Midbrain (tissue), 1 donor: ENCODE measurements at regions not wholly inside any gene's neighbourhood (a gene's known extent, or its start where the extent isn't known, plus 50 kb on each side); places are given as distances from the start of the nearest gene placed in this dataset.
A peak's percentile ranks its signal among the peaks of the same experiment; 100 is the strongest.

ENCODE experiments used
- DNase-seq: peaks from one replicate; lab custom pipeline; 2025; lab: John Stamatoyannopoulos, UW

GRCh38 chrX:39893417-39894338, 204.1 kb downstream of the BCOR start:
- no peak for DNase-seq

DNA sequence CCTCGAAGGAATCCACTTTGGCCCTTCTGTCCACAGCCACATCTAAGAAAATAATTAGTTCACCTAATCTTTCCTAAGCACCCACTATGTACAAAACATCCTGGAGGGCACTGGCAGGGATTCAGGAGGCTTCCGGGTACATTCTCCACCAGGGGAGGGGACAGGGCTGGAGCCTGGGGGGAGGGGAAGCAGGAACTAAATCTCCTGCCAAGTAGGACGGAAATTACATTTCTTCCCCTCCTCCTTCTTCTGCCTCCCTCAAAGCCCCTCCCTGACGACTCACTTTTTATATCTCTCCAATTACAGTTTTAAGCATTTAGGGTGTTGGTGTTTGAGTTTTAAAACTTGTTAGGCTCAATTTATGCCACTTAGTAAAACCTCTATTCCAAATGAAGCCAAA, 203.1 kb downstream of the BCOR start:
- no peak for DNase-seq

DNA sequence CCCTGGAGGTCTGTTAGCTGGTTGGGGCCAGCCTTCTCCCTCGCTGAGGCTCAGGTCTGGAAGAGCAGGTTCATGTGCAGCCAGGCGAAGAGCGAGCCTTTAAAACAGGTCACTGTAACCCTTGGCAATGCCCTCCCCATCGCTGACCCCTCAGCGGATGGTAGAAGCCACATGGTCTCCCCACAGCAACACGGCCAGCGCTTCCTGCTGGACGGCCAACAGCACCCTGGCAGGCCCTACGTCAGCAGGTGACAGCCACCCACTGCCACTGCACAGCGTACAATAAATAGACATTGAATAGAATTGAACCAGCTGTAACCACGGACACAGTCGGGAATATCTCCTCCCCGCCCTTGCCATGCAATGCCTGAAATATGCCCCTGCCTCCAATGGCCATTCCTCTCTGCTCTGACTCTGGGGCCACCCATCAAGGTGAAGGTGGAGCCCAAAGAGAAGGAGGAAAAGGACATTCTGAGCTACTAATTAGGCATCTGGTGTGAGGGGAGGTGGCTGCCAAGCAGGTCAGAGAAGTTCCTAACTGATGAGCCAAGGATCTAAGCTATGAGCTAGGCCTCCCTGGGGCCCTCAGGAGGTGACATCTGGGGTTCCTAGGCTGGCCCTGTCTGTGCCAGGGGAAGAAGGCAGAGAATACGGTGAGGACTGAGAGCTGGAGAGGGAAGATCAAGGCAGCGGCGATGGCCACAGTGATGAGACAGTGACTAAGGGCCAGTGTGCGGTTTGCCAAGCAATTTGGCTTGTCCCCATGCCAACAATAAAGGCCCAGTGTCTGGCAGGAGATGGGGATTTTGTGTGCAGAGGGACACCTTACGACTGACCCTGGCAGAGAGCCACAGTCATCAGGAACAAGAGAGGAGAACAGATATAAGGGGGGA, 202.3 kb downstream of the BCOR start:
- DNase-seq, result no peak

- no peak for DNase-seq
Measured at GRCh38 chrX:39896951-39897740, 200.6 kb downstream of the BCOR start.

- DNase-seq, result no peak
Measured at GRCh38 chrX:39897741-39898097, 200.0 kb downstream of the BCOR start.

DNA sequence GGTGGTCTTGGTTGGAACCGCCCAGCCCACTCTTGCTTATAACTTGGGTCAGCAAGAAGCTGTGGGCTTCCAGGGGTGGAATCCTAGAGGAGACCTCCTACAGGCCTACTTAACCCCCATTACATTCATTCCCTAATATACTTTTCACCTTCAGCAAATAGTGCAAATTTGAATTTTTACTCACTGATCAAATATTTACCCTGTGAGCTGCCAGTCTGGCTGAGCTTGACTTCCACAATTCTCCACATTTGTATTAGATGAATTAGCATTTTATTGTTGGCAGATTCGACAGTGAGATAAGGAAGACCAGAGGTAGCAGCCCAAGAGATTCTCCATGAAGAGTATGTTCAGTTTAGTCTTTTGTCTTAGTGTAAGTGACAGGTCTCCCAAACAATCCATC, 199.6 kb downstream of the BCOR start:
- DNase-seq, result no peak

- no peak for DNase-seq
Measured at GRCh38 chrX:39899059-39899458, 198.7 kb downstream of the BCOR start.

DNA sequence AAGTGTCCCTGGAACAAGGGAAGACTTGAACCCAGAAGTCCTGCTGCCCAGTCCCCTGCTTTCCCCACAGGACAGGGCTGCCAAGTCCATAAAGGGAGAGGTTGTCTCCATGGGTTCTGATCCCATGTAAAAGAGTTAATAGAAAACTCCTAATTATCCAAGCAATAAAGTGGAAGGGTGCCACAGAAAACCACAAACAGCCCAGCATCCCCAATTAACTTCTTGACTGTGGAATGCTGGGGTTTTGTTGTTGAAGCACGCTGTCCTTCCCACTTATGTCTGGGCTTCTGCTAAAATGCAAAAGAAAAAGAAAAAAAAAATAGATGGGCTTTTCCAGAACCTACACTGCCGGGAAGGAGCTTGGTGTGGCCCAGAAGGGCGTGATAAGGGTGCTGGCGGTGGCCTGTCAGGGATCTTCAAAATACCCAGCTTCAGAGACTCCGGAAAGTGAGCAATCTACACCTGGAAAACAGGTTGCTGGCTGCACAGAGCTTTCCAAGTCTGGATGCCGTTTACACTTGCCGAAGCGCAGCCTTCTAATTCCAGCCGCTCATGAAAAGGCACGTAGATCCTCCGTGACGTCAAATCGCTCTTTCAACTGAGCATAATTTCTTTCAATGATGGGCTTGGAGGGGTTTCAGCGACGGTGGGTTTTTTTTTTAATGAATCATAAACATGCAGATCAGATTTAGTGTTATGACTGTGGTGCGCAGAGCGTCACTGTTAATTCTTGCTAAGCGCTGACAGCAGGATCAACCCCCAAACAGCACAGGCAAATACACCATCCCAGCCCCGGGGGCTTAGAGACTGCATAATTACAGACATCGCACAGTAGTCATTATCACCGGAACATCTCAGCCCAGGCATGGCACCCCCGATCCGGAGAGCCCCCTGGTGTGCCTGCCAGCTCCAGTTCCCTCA, 197.6 kb downstream of the BCOR start:
- DNase-seq, result no peak

DNA sequence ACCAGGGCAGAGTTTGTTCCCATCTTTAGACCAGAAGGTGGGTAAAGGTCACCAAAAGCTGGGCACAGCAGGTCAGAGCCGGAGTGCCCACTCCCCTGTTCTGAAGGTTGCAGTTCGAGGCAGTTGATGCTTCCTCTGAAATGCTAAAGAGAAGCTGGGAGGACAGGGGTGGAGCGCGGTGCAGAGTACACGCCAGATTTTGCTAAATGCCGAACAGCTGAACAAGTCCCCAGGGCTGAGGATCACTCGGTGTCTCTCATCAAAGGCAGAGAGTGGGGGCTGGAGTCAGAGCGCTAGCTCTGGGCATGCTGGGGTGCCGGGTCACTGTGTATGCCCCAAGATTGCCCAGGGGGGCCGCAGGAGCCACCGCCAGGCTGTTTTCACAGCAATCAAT, 197.0 kb downstream of the BCOR start:
- no peak for DNase-seq

DNA sequence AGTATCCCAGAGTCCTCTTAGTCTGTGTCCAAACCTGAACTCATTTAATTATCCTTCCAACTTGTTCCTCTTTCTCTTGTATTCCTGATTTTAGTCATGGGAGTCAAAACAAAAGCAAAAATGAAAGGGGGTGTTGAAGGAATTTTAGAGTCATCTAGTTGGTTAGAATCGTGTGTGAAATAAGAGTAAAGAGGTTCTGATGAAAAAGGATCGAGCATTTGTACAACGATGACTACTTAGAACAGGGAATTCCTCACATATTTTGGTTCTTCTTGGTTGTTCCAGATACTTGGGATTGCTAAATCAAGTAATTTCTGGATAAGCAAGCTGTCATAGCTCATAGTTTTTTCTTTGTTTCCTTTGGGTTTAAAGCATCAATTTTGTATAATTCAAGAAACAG, 194.4 kb downstream of the BCOR start:
- DNase-seq, result no peak

- DNase-seq, result no peak
Measured at GRCh38 chrX:39903937-39904336, 193.8 kb downstream of the BCOR start.

GRCh38 chrX:39904816-39905537, 192.8 kb downstream of the BCOR start:
- DNase-seq, result no peak

GRCh38 chrX:39905538-39905891, 192.2 kb downstream of the BCOR start:
- DNase-seq, result no peak

GRCh38 chrX:39905946-39906345, 191.8 kb downstream of the BCOR start:
- no peak for DNase-seq

- DNase-seq, result peak; percentile 59
Measured at GRCh38 chrX:39907964-39908661, 189.6 kb downstream of the BCOR start.

- DNase-seq, result no peak
Measured at GRCh38 chrX:39909996-39910395, 187.8 kb downstream of the BCOR start.

- peak; percentile 42 for DNase-seq
Measured at GRCh38 chrX:39910651-39911050, 187.1 kb downstream of the BCOR start.

- DNase-seq, result no peak
Measured at GRCh38 chrX:39911278-39911897, 186.4 kb downstream of the BCOR start.

DNA sequence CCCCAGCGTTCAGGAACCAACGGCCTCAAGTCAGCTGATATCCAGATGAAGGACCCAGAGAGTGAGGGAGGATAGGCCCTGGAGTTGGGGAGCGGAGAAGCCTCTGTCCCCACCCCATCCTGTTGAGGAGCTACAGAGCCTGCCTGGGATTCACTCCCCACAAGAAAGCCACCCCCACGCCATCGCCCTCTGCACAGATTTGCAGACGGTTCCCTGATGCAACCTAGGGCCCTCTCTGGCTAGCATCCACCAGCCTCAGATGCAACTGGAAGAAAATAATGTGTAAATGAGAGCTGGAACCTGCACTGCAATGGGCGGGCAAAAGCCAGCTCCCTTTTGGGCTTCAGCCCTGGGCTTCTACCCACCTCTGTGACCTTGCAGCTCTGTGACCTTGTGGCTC, 185.6 kb downstream of the BCOR start:
- DNase-seq, result no peak
